GM13977 (cell line): ENCODE measurements at regions not wholly inside any gene's neighbourhood (a gene's known extent, or its start where the extent isn't known, plus 50 kb on each side); places are given as distances from the start of the nearest gene placed in this dataset.
A peak's percentile ranks its signal among the peaks of the same experiment; 100 is the strongest.

Experiments used
- DNase-seq: peaks from one replicate; pipeline ENCODE4 v3.0.0; 2012; ENCODE audit warnings: low spot score
- CTCF ChIP-seq: IDR thresholded peaks from 2 replicates; pipeline ENCODE4 v1.5.1; 2012; ENCODE audit warnings: mild to moderate bottlenecking, control low read depth; ENCODE audit not compliant: insufficient read depth; ENCODE audit errors: extremely low read depth, missing control alignments
- in situ Hi-C: fragments of 300-500 bp; cut with MboI; formaldehyde crosslinking; loops from one replicate; pipeline ENCODE4 v1.12.0; 2022; ENCODE audit warnings: low sequenced_read_pairs, low pct_unique_long_range_greater_than_20kb, mixed read lengths, inconsistent platforms; ENCODE audit not compliant: unreplicated experiment

GRCh38 chr12:89167986-89168385 lies 184.3 kb downstream of the DUSP6 start:
- no peak for TF ChIP-seq CTCF
- in situ Hi-C loops, result no loop called here
- DNase-seq, result no peak

- TF ChIP-seq CTCF, result no peak
- DNase-seq, result peak; percentile 24
- in situ Hi-C loops, result no loop called here
These were observed 185.8 kb downstream of the DUSP6 start for GRCh38 chr12:89166525-89166934.

GRCh38 chr12:89166121-89166520 lies 186.2 kb downstream of the DUSP6 start:
- DNase-seq, result no peak
- in situ Hi-C loops, result no loop called here
- no peak for TF ChIP-seq CTCF

GRCh38 chr12:89165703-89166102 lies 186.6 kb downstream of the DUSP6 start:
- TF ChIP-seq CTCF, result no peak
- in situ Hi-C loops, result no loop called here

GRCh38 chr12:89163918-89164317 lies 188.4 kb downstream of the DUSP6 start:
- TF ChIP-seq CTCF, result no peak
- no peak for DNase-seq
- in situ Hi-C loops, result no loop called here

More at GRCh38 chr12:89165703-89166102, 186.6 kb downstream of the DUSP6 start:
- DNase-seq, result no peak

GRCh38 chr12:89162589-89163261 lies 189.6 kb downstream of the DUSP6 start:
- in situ Hi-C loops, result no loop called here
- TF ChIP-seq CTCF, result no peak
- peak; percentile 5 for DNase-seq
